ENCODE measurements at regions not wholly inside any gene's neighbourhood (a gene's known extent, or its start where the extent isn't known, plus 50 kb on each side); places are given as distances from the start of the nearest gene placed in this dataset.
A peak's percentile ranks its signal among the peaks of the same experiment; 100 is the strongest.

DNA sequence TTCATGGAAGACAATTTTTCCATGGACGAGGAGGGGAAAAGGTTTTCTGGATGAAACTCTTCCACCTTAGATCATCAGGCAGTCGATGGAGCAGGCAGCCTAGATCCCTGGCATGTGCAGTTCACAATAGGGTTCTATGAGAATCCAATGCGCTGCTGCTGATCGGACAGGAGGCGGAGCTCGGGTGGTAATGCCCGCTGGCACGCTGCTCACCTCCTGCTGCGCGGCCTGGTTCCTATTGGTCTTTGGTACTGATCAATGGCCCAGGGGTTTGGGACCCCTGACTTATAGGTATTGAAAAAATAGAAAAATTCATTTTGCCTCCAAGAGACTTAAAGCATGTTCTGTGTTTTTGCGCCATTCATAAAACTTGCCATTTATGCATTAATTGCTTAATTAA lies 793.9 kb upstream of the NR2F2 start:
- DNase-seq, result no peak

DNA sequence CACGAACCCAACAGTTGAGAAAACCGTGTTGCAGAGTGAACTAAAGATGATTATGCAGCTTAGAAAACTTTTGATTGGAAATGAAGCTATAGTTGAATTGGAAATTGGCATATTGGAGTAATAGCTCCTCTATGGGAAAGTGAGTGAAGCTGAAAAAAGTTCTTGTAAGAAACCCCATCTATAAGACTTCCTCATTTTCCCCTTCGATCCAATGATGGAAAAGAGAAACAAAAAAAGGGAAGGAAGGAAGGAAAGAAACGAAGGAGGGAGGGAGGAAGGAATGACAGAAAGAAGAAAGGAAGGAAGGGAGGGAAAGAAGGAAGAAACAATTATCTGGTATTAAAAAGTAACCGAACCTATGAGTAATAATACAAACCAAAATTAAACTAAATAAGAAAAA lies 791.8 kb upstream of the NR2F2 start:
- DNase-seq, result no peak

DNA sequence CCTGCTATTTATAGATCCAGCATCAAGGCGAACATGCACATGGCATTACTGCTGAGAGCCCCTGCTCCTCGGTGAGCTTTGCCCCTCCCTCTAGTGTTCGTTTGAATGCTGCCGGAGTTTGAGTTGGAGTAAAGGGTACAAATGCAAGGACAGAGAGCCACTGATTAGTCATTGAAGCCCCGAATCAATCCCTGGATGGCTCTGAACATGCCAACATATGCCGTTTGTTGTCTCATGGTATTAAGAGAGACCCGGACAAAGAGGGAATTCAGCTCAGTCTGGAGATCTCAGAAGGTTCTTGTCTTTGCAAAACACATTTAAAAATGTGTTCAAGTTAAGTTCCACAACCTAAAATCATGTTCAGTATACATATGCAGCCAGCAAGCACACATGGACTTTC lies 789.2 kb upstream of the NR2F2 start:
- DNase-seq, result no peak

DNA sequence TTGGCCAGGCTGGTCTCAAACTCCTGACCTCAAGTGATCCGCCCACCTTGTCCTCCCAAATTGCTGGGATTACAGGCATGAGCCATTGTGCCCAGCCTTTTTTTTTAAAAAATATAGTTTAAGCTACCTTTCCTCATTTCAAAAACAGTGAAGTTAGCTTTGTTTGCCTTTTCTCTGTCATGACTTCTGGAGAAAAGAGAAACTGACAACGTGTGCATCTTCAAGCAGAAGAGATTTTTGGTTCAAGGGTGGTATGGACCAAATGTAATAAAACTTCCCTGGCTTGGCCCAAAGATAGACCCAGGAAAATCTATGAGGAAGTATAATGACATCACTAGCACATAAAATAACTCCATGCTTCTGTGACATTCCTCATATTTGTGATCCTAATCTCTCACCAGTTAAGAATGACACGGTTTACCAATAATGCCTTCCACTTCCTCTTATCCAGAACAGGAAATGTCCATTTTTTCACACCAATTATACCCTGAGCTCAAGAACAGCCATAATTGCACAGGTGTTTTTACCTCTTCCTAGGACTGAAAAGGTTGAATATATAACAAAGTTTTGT lies 781.2 kb upstream of the NR2F2 start:
- no peak for DNase-seq

DNA sequence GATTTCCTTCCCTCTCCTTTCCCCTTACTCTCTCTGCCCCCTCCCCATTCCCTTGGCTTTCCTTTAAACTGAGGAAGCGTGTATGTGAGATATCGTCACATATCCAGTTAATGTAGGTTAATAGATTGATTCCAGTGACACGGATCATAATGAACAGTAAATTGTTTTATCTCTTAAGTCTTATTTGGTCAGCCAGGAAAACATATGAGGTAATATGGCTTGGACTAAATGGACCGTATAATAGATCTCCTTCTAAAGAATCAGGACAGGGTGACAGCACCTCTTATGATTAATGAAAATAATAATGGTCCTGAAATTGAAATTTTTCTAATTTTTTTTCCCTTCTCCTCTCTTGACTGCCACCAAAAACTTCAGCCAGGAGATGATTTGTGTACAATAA lies 779.8 kb upstream of the NR2F2 start:
- no peak for DNase-seq

DNA sequence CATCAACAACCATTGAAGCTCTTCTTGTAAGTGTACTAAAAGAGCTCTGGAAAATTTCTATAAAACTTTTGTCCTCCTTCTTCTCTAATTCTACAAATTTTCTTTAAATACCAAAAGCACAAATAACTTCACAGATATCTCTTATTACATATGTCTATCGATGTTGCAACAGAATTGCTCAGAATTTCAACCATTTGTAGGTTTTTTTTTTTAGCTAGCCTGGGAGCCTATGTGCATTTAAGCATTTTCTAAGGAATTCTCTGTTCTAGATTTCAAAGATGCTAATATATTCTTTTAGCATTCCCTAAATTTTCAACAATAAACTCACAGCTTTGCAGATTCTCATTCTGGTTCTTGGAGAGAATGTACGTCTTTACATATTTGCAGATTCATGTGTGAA lies 774.3 kb upstream of the NR2F2 start:
- DNase-seq, result no peak

DNA sequence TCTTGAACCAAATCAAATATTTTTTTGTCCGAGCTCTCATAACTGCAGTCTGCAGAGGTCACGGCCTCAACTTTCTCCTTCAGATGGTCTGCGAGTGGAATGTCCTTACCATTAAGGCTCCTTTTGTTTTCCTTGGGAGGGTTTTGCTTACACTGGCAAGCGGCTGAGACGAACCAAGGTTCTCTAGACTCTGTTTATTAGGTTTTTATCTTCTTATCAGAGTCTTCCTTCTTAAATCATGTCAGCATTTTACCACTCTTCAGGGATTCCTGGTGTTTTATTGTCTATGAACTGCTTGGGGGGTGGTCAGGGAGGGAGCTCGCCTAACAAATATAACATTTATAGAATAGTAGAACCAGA lies 773.7 kb upstream of the NR2F2 start:
- DNase-seq, result no peak

DNA sequence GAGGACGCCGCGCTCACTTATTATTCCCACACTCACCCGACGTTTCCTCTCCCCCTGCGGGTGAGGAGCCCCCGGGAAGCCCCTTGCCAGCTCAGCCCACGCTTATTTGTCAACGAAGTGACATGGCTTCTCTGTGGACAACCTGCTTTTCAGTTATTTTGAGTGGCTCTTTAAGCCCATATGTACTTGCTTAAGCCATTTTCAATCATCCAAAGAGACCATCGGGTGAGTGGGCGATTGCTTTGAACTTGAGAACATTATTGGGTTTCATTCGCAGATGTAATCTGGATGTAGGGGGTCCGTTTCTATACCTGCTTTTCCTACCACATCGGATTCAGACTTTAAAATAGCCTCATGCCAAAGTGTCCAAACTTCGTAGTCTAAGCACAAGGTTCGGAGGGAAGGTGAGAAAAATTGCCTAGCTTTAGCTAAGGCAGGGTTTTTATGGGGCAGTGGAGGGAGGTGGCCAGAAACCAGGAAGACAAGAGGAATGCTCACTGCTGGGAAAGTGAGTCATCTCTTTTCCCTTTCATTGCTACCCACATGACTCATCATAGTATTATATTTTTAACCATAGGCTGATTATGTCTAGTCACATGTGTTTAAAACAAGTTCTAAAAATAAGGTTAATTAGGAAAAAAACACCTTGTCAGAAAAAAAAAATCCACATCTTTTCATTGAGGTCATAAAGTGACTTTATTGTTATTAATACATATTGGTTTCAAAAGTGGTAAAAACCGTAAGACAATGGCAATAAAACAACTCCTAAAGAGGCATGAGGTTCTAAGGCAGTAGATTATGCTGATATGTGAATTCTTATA lies 773.1 kb upstream of the NR2F2 start:
- DNase-seq, result peak; percentile 57 to 91

DNA sequence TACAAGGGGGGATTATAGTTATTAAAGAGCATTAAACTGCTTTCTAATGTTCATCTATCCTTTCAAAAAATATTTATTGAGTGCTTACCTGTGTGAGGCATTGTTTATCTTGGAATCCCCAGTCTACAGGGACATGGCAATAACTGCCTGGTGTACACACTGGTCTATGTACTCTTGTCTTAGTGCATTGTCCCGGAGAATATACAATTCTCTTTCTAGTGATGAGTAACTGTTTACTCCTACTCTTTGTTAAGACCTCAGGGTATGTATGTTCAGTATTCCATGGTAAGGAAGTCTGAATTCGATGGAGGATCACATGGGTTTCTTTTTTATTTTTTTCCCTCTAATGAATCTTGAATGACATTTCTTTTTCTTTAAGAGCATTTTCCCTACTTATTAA lies 772.4 kb upstream of the NR2F2 start:
- no peak for DNase-seq

DNA sequence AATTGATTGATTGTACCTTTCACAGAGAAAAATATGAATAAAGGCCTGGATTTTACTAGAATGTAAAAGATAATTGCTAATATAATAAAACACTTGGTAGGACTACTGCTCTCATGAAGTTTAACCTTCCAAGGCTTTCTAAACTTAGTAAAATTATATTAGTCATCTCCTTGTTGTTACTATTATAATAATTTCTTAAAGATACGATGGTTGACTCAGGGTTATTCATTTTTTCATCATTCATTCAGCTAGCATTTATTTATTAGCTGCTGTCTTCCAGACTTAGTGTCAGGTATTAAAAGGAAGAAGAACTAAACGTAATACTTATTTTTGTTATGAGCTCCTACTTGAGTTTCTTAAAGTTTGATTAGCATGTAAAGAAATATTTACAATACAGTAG lies 771.6 kb upstream of the NR2F2 start:
- no peak for DNase-seq

DNA sequence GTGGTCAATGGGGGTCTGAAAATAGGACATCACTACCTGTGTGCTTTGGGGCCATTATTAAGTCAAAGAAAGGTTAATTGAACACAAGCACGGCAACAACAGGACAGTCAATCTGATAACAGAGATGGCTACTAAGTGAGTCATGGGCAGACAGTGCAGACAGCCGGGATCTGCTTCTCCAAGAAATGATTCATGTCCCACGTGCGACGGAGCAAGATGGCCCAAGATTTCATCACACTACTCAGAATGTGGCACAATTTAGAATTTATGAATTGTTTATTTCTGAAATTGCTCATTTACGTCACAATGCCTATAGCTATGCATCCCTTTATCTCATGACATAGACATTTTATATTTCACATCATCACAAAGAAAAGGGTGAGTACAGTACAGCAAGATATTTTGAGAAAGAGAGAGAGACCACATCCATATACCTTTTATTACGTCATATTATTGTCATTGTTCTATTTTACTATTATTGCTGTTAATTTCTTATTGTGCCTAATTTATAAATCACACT lies 770.6 kb upstream of the NR2F2 start:
- peak; percentile 50 to 91 for DNase-seq

DNA sequence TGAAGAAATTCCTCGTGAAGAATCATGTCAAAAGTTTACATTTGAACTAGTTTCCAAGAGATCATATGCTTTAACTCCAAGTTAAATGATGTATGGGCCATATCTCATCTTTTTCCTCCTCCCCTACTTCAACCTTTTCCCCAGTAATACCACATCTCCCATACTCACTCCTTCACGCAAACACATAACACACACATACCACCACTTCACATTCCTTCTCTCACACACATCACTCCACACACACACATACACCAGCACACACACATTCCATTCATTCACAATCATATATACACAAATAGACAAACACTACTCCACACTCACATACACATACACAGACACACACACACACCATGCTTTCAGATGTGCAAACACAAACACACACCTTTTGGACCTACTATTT lies 769.0 kb upstream of the NR2F2 start:
- DNase-seq, result no peak

DNA sequence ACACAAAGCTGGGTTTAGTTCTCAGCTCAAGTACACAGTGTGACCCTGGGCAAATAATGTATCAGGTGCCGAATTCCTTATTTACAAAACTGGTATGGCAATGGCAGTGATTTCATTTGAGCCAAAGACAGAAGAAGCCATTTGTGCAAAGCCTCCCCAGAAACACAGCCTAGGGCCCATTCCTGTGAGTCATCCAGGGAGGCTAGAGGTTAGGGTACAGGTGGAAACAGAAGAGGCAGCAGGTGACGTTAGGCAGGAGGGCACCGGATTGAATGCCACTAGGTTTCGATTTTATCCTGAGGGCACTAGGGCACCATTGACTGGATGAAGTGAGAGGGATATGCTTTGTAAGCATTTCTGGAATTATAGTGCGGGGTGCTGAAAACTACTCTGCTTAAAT lies 766.9 kb upstream of the NR2F2 start:
- DNase-seq, result no peak

DNA sequence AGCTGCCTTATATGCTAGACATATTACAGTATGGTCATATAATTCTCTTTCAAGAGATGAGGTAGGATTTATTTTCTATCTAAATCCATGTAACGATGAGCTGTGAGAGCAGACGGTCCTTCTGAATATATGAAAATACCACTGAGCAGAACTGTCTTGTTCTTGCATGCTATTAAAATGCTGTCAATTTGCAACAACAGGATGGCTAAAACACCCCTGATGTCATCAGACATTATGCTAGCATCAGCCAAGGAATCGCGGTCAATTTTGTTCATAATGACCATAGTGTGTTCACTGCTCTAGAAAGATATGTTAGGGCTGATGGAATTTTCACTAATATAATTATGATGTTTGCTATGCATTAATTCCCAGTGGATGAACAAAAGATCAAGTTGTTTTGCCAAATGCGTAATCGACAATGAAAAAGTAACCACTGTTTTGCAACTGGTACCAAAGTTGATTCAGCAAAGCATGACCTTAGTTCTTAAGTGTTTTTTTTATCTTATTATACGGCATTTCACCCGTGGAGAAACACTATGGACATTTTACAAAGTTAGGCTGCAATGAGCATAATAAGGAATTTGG lies 765.4 kb upstream of the NR2F2 start:
- DNase-seq, result no peak

DNA sequence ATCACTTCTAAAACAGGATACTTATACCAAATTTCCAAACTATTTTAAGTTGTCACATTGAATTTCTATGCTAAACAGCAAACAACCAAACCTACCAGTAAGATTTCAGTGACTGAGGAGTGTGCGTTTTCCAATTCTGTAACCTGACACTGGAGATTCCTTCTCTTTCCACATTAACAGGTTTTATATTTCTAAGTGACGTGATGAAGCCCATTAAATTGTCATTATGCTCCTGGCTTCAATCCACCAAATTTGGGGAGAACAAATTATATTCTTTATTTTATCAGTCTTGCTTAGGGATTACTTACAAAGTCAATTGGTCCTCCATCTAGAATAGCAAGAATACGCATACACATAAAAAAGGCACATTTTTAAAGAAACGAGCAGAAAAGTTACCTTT lies 764.8 kb upstream of the NR2F2 start:
- no peak for DNase-seq

DNA sequence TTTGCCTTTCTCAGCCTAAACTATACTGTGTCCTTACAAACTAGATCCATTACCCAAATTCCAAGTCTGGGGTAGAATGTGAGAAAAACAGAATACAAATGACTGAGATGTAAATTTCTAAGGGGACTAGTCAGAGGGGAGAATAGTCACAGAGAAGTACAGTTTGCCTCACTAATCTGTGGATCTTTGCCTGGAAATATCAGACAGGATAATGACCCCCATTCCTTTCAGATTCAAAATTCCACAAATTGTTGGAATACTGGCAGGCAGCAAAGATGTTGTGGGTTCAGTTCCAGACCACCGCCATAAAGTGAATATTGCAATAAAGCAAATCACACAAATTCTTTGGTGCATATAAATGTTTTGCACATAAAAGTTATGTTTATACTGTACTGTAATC lies 762.8 kb upstream of the NR2F2 start:
- DNase-seq, result no peak

DNA sequence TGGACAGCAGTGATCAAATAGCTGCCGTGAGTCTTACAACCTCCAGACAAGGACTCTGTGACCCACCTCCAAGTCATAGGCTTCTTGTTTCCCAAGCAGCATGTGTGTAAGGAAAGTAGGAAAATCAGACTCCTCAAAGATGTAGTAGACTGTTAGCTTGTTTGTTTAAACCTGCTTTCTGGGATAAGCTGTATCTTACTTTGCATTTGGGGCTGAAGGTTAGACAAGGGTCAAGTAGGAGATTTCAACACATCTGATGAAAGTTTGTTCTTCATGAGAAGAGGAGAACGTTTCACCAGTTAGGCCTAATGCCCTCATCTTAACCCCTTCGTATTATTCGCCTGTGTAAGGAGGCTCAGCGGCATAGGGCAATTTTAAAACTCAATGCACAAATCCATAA lies 756.4 kb upstream of the NR2F2 start:
- no peak for DNase-seq

DNA sequence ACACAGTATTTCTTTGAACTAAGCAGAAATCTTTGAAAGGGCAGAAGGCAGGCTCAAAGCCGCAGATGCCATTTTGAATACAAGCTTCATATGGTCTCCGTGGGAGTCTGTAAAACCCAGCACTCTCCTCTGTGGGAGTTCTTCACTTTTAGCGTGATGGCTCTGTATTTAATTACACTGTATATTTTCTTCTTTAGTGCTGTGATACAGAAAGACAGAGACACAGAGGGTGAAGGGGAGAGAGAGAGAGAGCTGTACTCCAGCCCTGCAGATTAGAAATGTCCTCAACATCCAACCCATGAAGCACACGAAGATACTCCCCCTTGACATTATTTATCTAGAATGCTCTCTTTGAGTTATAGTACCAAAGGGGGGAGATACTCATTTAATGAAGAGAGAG lies 752.6 kb upstream of the NR2F2 start:
- DNase-seq, result no peak

DNA sequence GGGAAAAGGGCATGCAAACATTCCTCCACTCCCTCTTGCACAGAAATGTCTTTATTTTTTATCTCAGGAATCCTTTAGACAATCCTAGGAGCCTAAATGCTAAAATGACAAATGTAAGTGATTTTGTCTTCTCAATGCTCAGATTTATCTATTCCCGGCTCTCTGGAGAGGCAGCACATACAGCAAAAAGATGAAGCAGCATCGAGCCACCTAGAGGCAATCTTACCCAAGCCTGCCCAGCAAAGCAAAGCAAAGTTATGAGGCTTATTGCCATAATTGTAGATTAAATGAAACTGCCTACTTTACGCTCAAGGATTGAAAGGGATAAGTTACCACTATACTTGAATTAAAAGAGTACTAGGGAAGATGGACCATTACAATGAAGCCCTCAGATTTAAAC lies 750.4 kb upstream of the NR2F2 start:
- no peak for DNase-seq

DNA sequence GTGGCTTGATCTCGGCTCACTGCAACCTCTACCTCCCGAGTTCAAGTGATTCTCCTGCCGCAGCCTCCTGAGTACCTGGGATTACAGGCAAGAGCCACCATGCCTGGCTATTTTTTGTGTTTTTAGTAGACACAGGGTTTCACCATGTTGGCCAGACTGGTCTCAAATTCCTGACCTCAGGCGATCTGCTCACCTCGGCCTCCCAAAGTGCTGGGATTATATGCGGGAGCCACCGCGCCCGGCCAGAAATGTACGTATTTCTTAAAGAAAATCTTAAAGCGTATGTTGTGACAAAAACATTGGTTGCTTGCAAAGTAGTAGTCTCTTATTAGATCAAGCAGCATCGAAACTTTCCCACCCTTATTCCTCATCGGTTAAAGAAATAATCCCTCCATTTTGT lies 748.9 kb upstream of the NR2F2 start:
- no peak for DNase-seq

DNA sequence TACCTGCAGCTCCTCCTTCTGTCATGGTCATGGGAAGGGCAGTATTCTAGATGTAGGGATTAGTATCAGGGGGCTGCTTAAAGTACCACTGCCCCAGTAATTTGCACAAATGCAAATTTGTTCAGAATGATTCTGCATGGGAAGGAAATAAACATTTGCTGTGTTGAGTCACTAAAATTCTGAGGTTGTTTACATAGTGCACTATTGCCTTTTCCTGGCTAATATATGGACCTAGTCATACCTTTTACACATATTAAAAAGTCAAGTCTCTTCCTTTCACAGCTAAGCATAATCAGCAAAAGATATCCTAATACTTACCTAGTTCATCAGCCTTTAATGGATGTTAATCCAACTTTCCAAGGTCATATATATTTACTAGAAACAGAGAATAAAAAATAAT lies 746.4 kb upstream of the NR2F2 start:
- no peak for DNase-seq

DNA sequence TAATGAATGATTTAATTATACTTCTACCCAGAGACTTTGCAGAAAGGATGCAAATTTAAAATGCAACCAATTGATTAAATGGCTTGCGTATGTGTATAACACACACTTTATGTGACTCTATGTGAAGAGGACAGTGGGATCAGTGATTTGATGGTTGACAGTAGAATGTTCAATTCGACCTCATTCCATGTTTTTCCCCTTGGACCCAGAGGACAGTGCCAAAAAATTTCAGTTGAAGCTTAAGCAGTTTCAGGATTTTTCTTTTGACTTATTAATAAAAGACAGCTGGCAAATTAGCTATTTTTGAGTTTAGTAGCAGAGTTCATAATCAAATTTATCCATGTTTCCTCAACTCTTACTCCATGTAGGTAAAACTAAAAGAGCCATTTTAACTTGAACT lies 742.4 kb upstream of the NR2F2 start:
- no peak for DNase-seq

DNA sequence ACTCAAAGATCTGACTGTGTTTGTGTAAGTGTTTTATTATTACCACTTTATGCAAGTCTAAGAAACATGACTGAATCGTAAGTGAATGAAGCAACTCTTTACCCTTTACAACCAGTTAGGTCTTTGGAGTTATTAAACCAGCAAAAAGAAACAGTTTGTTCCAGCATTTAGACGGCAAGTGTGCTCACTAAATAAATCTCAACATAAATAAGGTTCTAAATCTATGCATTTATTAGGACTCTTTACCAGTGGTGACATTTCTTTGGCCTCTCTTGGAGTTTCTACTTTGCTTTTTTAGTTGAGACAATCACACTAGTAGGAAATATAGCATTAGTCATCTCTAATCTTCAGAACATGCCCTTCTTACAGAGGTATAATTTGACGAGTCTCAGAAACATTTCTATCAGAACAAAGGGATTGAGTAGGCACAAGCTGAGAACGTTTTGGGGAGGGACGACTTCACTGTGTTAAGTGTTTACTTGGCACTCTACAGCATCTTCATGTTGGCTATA lies 739.9 kb upstream of the NR2F2 start:
- no peak for DNase-seq

DNA sequence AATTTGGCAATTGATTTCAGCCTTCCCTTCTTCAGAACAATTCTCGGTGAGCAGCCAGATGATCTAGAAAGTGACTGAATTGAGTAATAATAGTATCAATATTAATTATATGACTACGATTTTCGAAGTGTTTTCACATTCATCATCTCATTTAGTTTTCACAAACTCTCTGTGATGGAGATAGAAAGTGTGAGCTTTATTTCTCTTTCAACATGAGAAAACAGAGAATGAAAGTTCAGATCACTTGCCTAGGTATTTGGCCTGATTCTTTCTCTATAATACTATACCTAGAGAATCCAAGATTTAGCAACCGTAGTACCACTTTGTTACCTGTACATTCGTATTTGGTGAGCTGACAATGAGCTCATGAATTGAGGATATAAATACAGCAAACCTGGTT lies 739.2 kb upstream of the NR2F2 start:
- DNase-seq, result no peak
